HG02763 (cell line): ENCODE measurements at regions not wholly inside any gene's neighbourhood (a gene's known extent, or its start where the extent isn't known, plus 50 kb on each side); places are given as distances from the start of the nearest gene placed in this dataset.

Experiments
- ATAC-seq: cut with Tn5 transposase; IDR thresholded peaks from one replicate; pipeline ENCODE4 v1.9.1; 2021; ENCODE audit warnings: mild to moderate bottlenecking, moderate library complexity; ENCODE audit not compliant: unreplicated experiment

- no peak for ATAC-seq
These were observed 205.3 kb downstream of the THBS2 start for GRCh38 chr6:169048185-169048864.

- ATAC-seq = no peak
These were observed 206.3 kb downstream of the THBS2 start for GRCh38 chr6:169047345-169047744.

GRCh38 chr6:169046483-169047192, 207.0 kb downstream of the THBS2 start:
- no peak for ATAC-seq

GRCh38 chr6:169046021-169046420, 207.6 kb downstream of the THBS2 start:
- no peak for ATAC-seq

- ATAC-seq = no peak
These were observed 208.2 kb downstream of the THBS2 start for GRCh38 chr6:169045486-169045885.

GRCh38 chr6:169044381-169045230, 209.0 kb downstream of the THBS2 start:
- no peak for ATAC-seq

- ATAC-seq = no peak
These were observed 211.6 kb downstream of the THBS2 start for GRCh38 chr6:169042061-169042460.

GRCh38 chr6:169041078-169041477, 212.6 kb downstream of the THBS2 start:
- no peak for ATAC-seq

GRCh38 chr6:169038691-169039090, 215.0 kb downstream of the THBS2 start:
- no peak for ATAC-seq

GRCh38 chr6:169035385-169036240, 218.0 kb downstream of the THBS2 start:
- ATAC-seq = no peak

GRCh38 chr6:169034516-169035167, 219.0 kb downstream of the THBS2 start:
- no peak for ATAC-seq

- ATAC-seq = no peak
These were observed 223.8 kb downstream of the THBS2 start for GRCh38 chr6:169029861-169030260.

- no peak for ATAC-seq
These were observed 225.3 kb downstream of the THBS2 start for GRCh38 chr6:169028343-169028742.

GRCh38 chr6:169026175-169026574, 227.5 kb downstream of the THBS2 start:
- no peak for ATAC-seq

GRCh38 chr6:169024047-169024660, 229.5 kb downstream of the THBS2 start:
- no peak for ATAC-seq

- no peak for ATAC-seq
These were observed 230.3 kb downstream of the THBS2 start for GRCh38 chr6:169023161-169023874.

- ATAC-seq = no peak
These were observed 231.6 kb downstream of the THBS2 start for GRCh38 chr6:169022079-169022478.

GRCh38 chr6:169020821-169021220, 232.8 kb downstream of the THBS2 start:
- ATAC-seq = no peak
